DMS 273 (cell line): ENCODE measurements at regions not wholly inside any gene's neighbourhood (a gene's known extent, or its start where the extent isn't known, plus 50 kb on each side); places are given as distances from the start of the nearest gene placed in this dataset.
A peak's percentile ranks its signal among the peaks of the same experiment; 100 is the strongest.

Experiments
- DNase-seq: peaks from one replicate; lab custom pipeline; 2025; ENCODE audit not compliant: unreplicated experiment; lab: John Stamatoyannopoulos, UW

DNA sequence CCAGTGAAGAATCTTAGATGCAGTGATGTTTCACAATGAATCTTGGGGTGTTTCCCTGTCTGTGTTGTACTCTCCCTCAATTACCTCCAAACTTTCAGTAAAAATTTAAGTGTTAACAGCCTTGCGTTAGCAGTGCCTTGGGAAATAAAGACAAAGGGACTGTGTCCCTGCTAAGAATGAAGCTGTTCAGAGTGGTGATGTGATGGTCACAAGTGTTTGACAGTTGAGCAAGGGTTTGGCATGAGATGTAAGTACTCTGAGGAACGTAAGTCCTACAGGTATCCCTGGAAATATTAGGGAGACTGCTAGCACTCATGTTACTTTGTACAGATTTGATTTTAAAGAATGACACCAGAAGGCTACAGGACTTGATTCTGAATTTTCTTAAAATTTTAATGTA lies 304.3 kb upstream of the DPH6 start:
- DNase-seq = no peak

DNA sequence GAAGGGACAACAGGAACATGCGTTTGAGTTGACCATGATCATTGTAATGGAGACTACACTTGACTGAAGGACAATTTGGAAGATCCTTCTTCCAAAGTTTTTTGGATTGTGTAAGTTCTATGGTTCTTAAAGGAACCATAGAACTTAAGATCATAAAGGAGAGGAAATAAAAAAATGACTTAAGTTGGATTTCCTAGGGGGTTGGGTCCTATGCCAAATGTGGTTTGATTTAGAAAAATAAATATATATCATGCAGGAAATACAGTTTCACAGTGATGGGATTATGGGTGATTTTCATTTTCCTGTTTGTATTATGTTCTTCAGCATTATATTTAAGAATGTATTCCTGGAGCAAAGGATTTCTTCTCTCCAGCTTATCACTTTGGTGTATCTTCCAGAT lies 305.5 kb upstream of the DPH6 start:
- no peak for DNase-seq

DNA sequence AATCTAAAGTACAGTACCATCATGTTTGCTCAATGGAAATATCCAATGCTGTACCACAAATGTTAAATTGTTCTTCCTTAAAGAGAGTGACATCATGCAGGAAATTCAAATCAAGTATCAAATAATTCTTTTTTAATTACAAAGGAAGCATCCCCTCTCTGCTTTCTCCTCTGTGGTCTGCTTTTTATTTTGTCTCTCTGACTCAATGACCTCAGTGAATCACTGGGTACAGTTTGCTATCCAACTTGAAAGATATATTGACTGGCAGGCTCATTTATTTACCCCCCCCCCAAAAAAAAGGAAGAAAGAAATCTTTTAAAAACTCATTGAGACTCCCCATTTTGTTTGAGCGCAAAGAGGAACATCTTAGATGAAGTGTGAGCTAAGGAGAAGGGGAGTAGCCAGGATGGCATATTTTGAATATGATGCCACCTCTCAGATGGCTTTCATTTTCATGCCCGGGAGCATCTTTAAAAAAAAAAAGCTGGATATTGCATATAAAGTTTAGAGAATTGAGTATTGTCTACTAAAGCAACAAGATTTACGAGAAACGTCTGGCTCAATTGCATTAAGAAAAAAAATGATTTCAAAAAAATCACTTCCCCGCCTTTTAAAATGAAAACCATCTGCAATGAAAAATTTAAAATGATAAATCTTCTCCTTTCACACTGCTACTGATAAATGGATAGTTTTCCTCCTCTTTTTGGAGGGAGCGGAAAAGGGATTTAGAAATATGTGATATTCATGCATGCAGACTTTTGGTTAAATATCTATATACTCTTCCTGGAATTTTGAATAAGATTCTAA lies 307.1 kb upstream of the DPH6 start:
- no peak for DNase-seq

DNA sequence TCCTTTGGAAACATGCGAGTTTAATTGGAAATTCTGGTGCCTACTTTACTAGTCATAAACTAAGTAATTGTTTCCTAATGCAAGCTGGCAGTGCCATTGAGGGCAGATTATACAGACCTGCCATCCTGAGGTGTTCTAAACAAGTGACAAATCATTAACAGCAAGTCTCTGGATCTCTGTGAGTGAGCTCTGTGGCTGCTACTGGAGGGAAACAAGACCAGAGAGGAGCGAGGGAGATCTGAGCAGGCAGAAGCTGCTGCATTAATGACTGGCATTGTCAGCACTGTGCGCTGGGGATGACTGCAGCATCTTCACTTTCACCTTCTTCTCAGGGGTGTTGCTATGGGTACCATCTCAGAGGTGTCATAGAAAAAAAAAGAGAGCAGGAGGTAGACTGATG lies 308.4 kb upstream of the DPH6 start:
- no peak for DNase-seq

DNA sequence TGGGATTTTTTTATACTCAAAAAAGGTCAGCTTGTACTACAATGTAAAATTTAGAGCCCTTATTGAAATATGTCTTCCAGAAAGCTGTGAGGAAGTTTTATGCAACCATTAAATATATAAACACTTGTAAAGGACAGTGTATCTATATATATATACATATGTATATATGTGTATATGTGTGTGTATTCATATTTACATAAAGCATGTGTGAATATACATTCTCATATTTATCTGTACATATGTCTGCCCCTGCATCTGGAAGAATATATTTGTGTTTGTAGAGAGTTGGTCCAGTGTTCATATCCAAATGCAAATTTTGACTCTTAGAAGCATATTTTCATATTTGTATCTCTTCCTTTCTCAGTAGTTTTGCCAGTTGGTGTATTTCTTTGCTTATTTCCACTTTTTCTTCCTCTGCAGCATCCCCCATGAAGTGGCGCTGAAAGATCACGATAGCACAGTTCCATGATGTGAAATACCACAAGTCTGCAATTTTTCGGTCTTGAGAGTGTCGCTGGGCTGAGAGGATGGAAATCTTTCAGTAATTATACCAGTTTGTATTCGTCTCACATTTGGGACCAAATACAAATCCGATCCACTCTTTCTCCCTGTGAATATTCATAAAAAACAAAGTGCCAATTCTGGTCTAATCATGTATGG lies 311.7 kb upstream of the DPH6 start:
- no peak for DNase-seq

DNA sequence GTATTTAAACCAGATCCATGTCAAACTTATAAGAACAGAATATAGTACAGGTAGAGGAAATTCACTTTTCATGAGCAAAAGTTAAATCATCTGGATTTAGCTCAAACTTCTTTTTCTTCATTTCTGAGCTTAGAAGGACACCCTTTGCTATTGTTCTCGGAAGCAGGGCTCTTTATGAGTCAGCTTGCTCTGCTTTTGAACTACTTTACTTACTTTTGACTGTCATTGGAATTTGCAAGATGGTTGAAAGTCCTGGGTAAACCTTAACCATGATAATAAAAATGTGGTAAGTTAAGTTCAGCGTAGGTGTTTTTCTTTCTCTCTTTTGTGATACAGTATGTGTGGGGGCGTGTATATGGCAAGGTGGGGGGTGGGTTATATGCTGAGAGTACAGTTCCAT lies 312.7 kb upstream of the DPH6 start:
- DNase-seq = no peak

DNA sequence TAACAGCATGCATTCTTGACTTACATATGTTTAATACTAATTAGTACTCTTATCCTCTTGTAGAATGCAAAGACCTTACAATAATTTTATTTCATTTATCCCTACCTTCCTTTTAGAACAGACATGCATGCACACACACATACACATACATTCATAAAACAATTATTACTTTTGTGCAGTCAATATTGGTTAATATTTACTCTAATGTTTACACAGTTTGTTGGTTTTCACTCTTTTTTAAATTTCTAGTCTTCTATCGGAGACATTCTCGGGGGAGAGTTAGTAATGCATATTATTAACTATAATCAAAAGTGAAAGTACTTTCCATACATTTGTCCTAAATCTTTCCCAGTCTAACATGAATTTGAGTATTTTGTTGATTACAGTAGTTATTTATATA lies 317.7 kb upstream of the DPH6 start:
- no peak for DNase-seq

DNA sequence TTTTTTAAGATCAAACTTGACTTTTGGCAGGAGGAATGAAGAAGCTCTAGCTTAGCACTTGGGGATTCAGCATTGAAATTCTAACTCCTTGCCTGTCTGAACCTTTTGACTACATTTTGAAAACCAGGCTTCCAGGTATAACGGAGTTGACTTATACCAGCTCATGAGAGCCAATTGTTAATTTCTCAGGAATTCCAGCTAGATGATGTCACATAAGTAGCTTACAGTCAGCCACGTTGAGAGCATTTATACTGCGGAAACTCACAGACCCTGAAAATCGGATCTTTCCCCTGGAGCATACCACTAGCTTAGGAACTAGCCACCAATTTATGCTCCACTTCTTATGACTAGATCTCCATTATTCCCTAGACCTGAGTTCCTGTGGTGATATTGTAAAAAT lies 321.4 kb upstream of the DPH6 start:
- no peak for DNase-seq

DNA sequence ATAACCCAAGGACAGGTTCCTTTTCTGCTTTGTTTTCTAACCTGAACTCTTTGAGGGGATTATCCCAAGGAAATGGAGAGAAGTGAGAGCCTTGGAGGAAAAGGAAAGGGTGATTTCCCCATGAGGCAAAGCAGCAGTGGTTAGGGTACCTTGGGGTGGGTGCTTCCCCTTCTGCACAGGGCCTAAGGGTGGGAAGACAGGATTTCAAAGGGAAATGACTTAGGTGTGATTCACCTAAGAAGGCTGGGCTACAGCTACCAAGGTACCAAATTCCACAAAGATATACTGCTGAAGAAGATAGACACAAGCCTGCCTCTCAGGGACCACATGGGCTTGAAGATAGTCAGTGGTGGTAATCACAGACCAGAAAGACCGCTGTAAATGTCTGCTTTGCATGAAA lies 325.3 kb upstream of the DPH6 start:
- no peak for DNase-seq

DNA sequence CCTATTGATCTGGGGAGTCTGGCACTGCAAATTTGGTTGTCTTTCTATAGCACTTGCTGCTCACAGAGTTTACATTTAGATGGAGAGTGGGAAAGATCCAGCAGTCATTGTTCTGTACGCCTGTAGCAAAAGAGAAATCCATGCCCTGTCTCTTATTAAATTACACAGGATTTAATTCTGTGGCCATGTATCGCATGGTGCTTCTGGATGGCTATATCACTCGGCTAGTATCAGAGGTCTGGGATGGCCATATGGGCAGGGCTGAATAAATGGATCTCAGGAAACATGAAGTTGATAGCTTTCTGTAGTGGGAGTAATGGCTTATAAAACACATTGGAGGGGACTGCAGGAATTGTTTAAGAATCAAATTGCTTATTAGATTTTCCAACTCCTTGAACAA lies 325.8 kb upstream of the DPH6 start:
- DNase-seq = no peak

DNA sequence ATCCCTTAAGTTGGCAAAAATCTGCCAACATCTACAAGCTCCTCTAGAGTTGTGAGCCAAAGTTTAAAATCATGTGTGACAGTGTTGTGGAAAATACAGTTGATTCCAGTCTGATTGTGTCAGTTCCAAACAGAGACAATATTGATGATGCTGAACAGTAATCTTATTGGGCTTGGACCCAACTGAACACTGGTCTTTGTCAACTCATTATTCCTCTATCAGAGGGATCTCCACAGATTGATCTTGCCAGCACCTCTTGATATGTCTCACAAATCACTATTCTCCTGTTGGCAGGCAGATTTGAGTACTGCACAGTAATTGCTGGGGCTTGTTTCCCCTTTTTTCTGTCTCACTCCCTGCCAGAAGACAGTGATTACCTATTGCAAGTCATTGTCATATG lies 326.6 kb upstream of the DPH6 start:
- DNase-seq = no peak

DNA sequence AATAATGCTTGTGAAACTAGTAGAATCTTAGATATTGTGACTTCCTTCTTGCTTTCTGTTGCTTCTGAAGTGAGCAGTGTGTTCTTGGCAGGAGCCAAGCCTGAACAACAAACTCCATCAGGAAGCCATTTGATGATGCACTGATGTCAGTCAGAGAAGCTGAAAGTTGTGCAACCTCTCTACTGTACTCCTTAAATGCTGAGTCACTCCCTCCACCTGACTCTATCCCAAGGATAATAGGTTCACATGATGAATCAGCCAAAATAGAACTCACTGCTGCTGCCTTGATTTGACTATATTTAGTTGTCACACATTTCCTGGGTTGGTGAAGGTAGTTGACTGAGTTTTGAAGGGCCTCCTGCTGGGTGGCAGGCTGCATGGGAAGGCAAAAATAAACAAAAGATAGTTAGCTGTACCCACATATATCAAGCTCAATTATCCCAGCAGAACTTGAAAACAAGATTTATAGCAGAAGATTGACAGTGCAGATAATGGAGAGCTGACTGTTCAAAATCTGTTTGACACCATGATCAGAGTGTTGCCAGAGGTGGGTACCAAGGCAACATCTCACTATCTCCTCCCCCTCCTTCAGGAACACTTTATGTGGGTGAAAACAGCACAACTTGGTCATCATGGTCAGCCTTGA lies 328.4 kb upstream of the DPH6 start:
- DNase-seq = no peak

DNA sequence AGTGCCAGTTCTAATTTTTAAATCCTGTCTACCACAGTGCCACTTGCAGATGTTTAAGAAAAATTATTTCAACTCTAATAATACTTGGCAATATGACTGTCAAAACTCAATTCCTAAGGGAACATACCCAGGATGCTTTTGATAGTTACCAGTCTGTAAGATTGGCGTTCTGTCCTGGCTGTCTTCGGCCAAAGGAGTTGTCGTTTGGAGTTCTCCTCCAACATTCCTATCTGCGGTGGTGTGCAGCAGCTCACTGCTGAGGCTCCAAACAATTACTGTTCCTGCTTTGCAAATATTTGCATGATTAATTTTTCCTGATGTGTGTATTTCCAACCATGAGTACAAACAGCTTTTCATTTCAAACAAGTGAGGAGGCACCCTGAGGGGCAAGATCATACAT lies 330.8 kb upstream of the DPH6 start:
- DNase-seq = no peak

DNA sequence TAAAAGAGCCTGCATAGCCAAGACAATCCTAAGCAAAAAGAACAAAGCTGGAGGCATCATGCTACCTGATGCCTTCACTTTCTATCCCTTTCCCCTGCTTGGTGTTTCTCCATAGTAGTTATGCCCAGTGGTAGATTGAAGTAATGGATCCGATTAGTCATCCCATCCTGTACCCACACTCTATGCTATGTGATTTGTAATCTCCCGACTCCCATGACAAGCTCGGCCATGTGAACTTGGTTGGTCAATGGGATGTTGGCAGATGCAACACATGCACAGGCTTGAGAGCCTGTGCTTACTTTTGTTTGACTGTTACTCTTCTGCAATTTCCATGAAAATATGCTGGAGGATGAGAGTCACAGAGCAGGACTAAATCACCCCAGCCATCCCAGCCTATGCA lies 334.9 kb upstream of the DPH6 start:
- DNase-seq = no peak

DNA sequence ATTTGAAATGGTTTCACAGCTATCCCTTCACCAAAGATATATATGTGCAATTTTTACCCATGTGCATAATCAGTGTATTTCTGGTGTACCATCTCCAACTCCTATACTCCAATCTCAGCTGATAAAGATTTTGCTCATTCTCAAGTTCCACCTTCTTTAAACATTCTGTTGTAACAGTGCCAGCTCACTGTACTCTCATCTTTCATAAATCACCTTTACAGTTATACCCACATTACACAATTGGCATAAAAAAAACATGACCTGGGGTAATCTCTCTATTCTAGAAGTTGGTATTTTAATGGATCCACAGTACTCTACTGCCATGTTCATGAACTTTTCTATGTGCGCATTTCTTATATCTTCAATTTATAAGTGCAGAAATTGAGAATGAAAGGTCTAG lies 339.9 kb upstream of the DPH6 start:
- no peak for DNase-seq

DNA sequence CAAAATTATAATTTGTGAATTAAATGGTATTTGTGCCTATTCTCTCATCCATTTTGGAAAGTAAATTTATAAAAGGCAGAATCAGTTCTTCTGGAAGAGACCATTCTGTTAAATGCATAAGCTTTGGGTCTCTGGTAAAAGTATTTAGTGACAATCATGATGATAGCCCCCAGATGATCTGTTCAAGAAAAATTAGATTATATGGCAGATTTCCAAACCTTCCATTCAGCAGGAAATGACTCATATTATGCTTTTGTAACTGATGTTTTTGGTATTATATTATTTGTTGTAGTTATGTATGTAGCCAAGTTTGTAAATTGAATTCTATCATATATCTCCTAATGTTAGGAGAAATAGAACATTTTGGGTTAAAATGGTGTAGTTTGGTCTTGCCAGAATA lies 340.8 kb upstream of the DPH6 start:
- no peak for DNase-seq

DNA sequence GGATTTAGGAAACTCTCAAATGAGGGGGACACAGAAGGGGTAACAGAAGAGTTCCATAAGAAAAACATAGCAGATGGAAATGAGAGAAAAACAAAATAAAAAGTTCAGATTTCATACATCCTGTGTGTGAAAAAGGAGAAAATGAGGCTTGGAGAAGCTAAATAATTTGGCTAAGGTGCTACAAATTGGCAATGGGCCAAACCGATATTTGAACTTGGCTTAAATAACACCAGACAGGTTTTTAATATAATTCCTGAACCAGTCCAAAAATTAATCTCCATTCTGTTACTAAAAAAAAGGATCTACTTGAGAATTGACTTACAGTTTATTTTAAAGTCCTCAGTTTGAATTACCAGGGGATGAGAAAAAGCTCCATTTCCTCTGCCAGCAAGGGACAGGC lies 342.9 kb upstream of the DPH6 start:
- peak; percentile 17 for DNase-seq

DNA sequence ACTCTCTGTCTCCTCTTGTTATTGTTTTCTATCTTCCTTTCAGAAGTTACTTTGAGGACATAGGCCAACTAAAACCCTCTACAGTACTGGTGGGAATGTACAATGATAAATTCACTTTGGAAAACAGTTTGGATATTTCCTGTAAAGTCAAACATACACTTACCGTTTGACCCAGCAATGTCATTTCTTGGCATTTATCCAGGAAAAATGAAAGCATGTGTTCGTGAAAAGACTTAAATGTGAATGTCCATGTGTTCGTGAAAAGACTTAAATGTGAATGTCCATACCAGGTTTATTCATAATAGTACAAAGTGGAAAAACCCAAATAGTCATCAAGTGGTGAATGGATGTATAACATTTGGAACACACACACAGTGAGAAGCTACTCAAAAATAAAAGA lies 361.5 kb upstream of the DPH6 start:
- peak; percentile 0 for DNase-seq

DNA sequence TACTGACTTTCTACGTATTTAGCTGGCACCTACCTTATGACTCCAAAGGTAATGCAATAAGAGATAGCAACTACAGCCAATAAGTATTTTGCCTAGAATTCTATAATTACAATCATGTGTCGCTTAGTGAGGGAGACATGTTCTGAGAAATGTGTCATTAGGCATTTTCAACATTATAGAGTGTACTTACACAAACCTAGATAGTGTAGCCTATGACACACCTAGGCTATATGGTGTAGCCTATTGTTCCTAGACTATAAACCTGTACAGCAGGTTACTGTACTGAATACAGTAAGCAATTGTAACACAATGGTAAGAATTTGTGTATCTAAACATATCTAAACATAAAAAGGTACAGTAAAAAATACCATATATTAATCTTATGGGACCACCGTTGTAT lies 363.4 kb upstream of the DPH6 start:
- no peak for DNase-seq

DNA sequence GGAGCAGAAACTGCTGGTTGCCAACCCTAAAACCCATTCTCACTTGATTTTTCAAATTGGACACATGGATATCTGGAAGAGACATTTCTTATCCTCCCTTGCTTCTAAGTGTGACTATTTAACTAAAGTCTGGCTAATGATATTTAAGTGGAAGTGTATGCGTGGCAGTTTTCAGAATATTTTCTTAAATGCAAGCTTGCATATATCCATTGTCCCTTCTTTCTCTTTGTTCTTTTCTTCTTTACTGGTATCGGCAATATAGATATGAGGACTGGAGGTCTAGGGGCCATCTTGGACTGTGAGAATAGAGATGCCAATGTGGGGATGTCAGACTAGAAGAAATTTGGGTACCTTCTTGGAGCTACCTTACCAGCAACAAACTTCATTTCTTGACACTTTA lies 364.3 kb upstream of the DPH6 start:
- DNase-seq = no peak

DNA sequence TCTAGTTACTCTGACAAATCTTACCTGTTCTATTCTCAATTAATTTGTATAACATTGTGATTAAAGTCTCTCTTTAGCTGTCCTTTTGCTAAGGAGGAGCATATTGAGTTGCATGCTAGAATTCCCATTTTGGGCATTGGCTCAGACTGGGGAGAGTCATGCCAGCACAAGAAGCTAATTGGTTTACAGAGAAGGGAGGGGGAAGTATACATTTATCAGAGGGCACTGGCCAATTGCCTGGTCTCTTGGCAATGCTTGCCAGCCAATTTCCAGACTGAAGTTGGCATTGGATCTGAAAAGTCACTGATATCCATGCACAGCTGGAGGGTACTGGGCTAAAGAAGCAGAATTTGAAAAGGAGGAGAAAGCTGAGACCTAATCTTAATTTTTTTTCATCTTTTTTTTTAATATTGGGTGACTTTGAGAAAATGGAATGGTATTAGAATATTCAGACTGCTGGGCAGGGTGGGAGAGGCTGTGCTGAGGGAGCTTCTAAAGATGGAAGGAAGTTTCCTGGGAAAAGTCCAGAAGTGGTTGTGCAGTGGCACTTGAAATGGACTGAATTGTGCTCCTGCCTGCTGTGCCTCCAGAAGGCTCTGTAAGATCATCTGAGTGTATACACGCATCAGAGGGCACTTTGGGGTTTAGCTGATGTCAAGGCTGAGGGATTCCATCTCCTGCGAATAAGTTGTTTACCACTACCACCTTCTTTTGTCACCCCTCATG lies 365.2 kb upstream of the DPH6 start:
- DNase-seq = peak; percentile 36

DNA sequence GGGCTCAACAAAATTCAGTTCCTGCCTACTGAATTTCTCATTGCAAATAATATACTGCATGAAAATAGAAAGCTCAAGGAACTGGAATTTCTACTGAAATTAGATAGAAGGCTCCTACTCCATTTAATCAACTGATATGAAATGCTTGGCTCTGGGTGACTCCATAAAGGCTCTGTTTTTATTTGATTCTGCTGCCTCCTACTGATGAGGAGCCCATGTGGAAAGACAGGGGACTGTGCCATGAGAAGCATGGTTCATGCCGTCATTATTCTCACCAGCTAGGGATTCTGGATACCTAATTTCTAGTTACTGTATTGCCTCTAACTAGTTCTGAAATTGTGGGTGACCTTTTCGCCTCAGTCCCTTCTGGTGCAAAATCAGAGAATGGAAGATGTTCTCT lies 366.2 kb upstream of the DPH6 start:
- DNase-seq = no peak
